NCI-H226 (cell line): ENCODE measurements at regions not wholly inside any gene's neighbourhood (a gene's known extent, or its start where the extent isn't known, plus 50 kb on each side); places are given as distances from the start of the nearest gene placed in this dataset.

ENCODE experiments used
- DNase-seq: peaks from one replicate; pipeline ENCODE4 v3.0.0-alpha.2; 2015

- no peak for DNase-seq
Measured at GRCh38 chr18:10258836-10259474, 195.5 kb upstream of the APCDD1 start.

GRCh38 chr18:10259901-10260300, 194.5 kb upstream of the APCDD1 start:
- no peak for DNase-seq

- no peak for DNase-seq
Measured at GRCh38 chr18:10261344-10262276, 192.8 kb upstream of the APCDD1 start.

- no peak for DNase-seq
Measured at GRCh38 chr18:10262566-10262965, 191.9 kb upstream of the APCDD1 start.

GRCh38 chr18:10264260-10264659, 190.2 kb upstream of the APCDD1 start:
- no peak for DNase-seq

GRCh38 chr18:10265560-10266333, 188.7 kb upstream of the APCDD1 start:
- DNase-seq, result no peak

GRCh38 chr18:10266334-10266590, 188.2 kb upstream of the APCDD1 start:
- DNase-seq, result no peak

- no peak for DNase-seq
Measured at GRCh38 chr18:10269261-10269660, 185.2 kb upstream of the APCDD1 start.

- DNase-seq, result no peak
Measured at GRCh38 chr18:10270151-10270571, 184.3 kb upstream of the APCDD1 start.

GRCh38 chr18:10271481-10271880, 183.0 kb upstream of the APCDD1 start:
- no peak for DNase-seq

- no peak for DNase-seq
Measured at GRCh38 chr18:10274301-10274700, 180.1 kb upstream of the APCDD1 start.

GRCh38 chr18:10275486-10275885, 178.9 kb upstream of the APCDD1 start:
- DNase-seq, result no peak

GRCh38 chr18:10278265-10278664, 176.2 kb upstream of the APCDD1 start:
- no peak for DNase-seq

GRCh38 chr18:10279471-10279870, 175.0 kb upstream of the APCDD1 start:
- no peak for DNase-seq

- no peak for DNase-seq
Measured at GRCh38 chr18:10279905-10280644, 174.4 kb upstream of the APCDD1 start.

GRCh38 chr18:10284540-10285282, 169.7 kb upstream of the APCDD1 start:
- no peak for DNase-seq

GRCh38 chr18:10285283-10285640, 169.2 kb upstream of the APCDD1 start:
- no peak for DNase-seq

GRCh38 chr18:10286580-10287150, 167.8 kb upstream of the APCDD1 start:
- no peak for DNase-seq

- no peak for DNase-seq
Measured at GRCh38 chr18:10289251-10289650, 165.2 kb upstream of the APCDD1 start.

- no peak for DNase-seq
Measured at GRCh38 chr18:10289951-10290637, 164.3 kb upstream of the APCDD1 start.

GRCh38 chr18:10290638-10291235, 163.7 kb upstream of the APCDD1 start:
- DNase-seq, result no peak
